T-helper 17 cell (primary cell): ENCODE measurements at regions not wholly inside any gene's neighbourhood (a gene's known extent, or its start where the extent isn't known, plus 50 kb on each side); places are given as distances from the start of the nearest gene placed in this dataset.
"Not testable (repeated sequence)": the region's sequence is repeated elsewhere in the genome, so short reads cannot be mapped to it uniquely, and the experiment has no call there.

Experiments
- ATAC-seq: fragments of 150-1000 bp; cut with Tn5 transposase; 2 replicates; pipeline ENCODE4 v1.10.0; 2021; ENCODE audit warnings: mild to moderate bottlenecking, moderate library complexity
- DNase-seq, 3 donors: peaks; one replicate each; pipeline versions ENCODE4 v3.0.0 to v3.0.0-alpha.2; 2020 to 2021
- H3K9me3 ChIP-seq: one replicate; pipeline ENCODE4 v1.7.0; 2013; ENCODE audit warnings: low read length, mild to moderate bottlenecking; ENCODE audit not compliant: control insufficient read depth, poor library complexity, severe bottlenecking
- H3K27ac Mint-ChIP-seq: one replicate; pipeline ENCODE4 v1.8.0; 2022; ENCODE audit warnings: mild to moderate bottlenecking, moderate library complexity, mixed read lengths
- H3K27me3 Mint-ChIP-seq: one replicate; pipeline ENCODE4 v1.8.0; 2022; ENCODE audit warnings: mixed read lengths
- H3K36me3 Mint-ChIP-seq: one replicate; pipeline ENCODE4 v1.8.0; 2022; ENCODE audit warnings: low read depth, mixed read lengths
- H3K4me1 Mint-ChIP-seq: one replicate; pipeline ENCODE4 v1.8.0; 2022; ENCODE audit warnings: mild to moderate bottlenecking, mixed read lengths
- H3K4me3 Mint-ChIP-seq: one replicate; pipeline ENCODE4 v1.8.0; 2022; ENCODE audit warnings: mild to moderate bottlenecking, moderate library complexity, mixed read lengths

GRCh38 chr4:13920111-13920875 is 292.8 kb upstream of the BOD1L1 start:
- Mint-ChIP-seq H3K27ac (no peak overlapping the region), H3K36me3 (peaks cover 3% of the 10 kb centered on the region), H3K4me3 (no peak overlapping the region), H3K4me1 (no peaks in the 10 kb centered on the region), H3K27me3 (no peaks in the 10 kb centered on the region)
- DNase-seq (no peak), ATAC-seq (no peak)
- no peaks in the 10 kb centered on the region for H3K9me3 ChIP-seq

- DNase-seq, result no peak
- H3K4me1 Mint-ChIP-seq, result no peaks in the 10 kb centered on the region
- peaks cover 3% of the 10 kb centered on the region for H3K36me3 Mint-ChIP-seq
- H3K27me3 Mint-ChIP-seq, result no peaks in the 10 kb centered on the region
- H3K9me3 ChIP-seq, result no peaks in the 10 kb centered on the region
- no peak for ATAC-seq
- H3K27ac Mint-ChIP-seq, result no peak overlapping the region
- no peak overlapping the region for H3K4me3 Mint-ChIP-seq
Measured at GRCh38 chr4:13920901-13921300, 293.4 kb upstream of the BOD1L1 start.

- H3K27ac Mint-ChIP-seq, result no peak overlapping the region
- DNase-seq, result no peak
- no peak overlapping the region for H3K4me3 Mint-ChIP-seq
- H3K4me1 Mint-ChIP-seq, result no peaks in the 10 kb centered on the region
- H3K27me3 Mint-ChIP-seq, result no peaks in the 10 kb centered on the region
- ATAC-seq, result no peak
- no peaks in the 10 kb centered on the region for H3K9me3 ChIP-seq
- H3K36me3 Mint-ChIP-seq, result peaks cover 3% of the 10 kb centered on the region
Measured at GRCh38 chr4:13921805-13922204, 294.3 kb upstream of the BOD1L1 start.

- no peaks in the 10 kb centered on the region for H3K4me1 Mint-ChIP-seq
- no peaks in the 10 kb centered on the region for H3K27me3 Mint-ChIP-seq
- H3K9me3 ChIP-seq, result no peaks in the 10 kb centered on the region
- H3K27ac Mint-ChIP-seq, result no peak overlapping the region
- DNase-seq (no peak), ATAC-seq (no peak)
- peaks cover 3% of the 10 kb centered on the region for H3K36me3 Mint-ChIP-seq
- H3K4me3 Mint-ChIP-seq, result no peak overlapping the region
Measured at GRCh38 chr4:13922459-13922858, 294.9 kb upstream of the BOD1L1 start.

- no peaks in the 10 kb centered on the region for H3K9me3 ChIP-seq
- ATAC-seq (no peak), DNase-seq (no peak)
- Mint-ChIP-seq H3K27me3 (no peaks in the 10 kb centered on the region), H3K4me1 (no peaks in the 10 kb centered on the region), H3K36me3 (peaks cover 3% of the 10 kb centered on the region), H3K27ac (no peak overlapping the region), H3K4me3 (no peak overlapping the region)
Measured at GRCh38 chr4:13922873-13923645, 295.5 kb upstream of the BOD1L1 start.

GRCh38 chr4:13924900-13925299 is 297.4 kb upstream of the BOD1L1 start:
- ATAC-seq, H3K27me3 Mint-ChIP-seq, H3K4me3 Mint-ChIP-seq, H3K36me3 Mint-ChIP-seq, H3K9me3 ChIP-seq, DNase-seq, H3K4me1 Mint-ChIP-seq, H3K27ac Mint-ChIP-seq: not testable (repeated sequence)

- Mint-ChIP-seq H3K27ac (no peak overlapping the region), H3K27me3 (no peaks in the 10 kb centered on the region), H3K4me1 (no peaks in the 10 kb centered on the region), H3K4me3 (no peak overlapping the region), H3K36me3 (peaks cover 3% of the 10 kb centered on the region)
- ATAC-seq (no peak), DNase-seq (no peak)
- no peaks in the 10 kb centered on the region for H3K9me3 ChIP-seq
Measured at GRCh38 chr4:13928214-13928613, 300.7 kb upstream of the BOD1L1 start.

GRCh38 chr4:13930155-13930554 is 302.6 kb upstream of the BOD1L1 start:
- H3K9me3 ChIP-seq, result no peaks in the 10 kb centered on the region
- H3K4me1 Mint-ChIP-seq, result no peaks in the 10 kb centered on the region
- no peaks in the 10 kb centered on the region for H3K27me3 Mint-ChIP-seq
- no peak overlapping the region for H3K27ac Mint-ChIP-seq
- no peak overlapping the region for H3K4me3 Mint-ChIP-seq
- ATAC-seq (no peak), DNase-seq (no peak)
- no peaks in the 10 kb centered on the region for H3K36me3 Mint-ChIP-seq

- Mint-ChIP-seq H3K27ac (no peak overlapping the region), H3K27me3 (no peaks in the 10 kb centered on the region), H3K36me3 (no peaks in the 10 kb centered on the region), H3K4me1 (no peaks in the 10 kb centered on the region), H3K4me3 (no peak overlapping the region)
- ATAC-seq (no peak), DNase-seq (no peak)
- no peaks in the 10 kb centered on the region for H3K9me3 ChIP-seq
Measured at GRCh38 chr4:13933191-13933590, 305.7 kb upstream of the BOD1L1 start.

GRCh38 chr4:13938299-13938698 is 310.8 kb upstream of the BOD1L1 start:
- no peaks in the 10 kb centered on the region for H3K9me3 ChIP-seq
- no peaks in the 10 kb centered on the region for H3K4me1 Mint-ChIP-seq
- H3K36me3 Mint-ChIP-seq, result no peaks in the 10 kb centered on the region
- no peak for DNase-seq
- H3K27me3 Mint-ChIP-seq, result no peaks in the 10 kb centered on the region
- ATAC-seq, result no peak
- H3K4me3 Mint-ChIP-seq, result no peak overlapping the region
- H3K27ac Mint-ChIP-seq, result no peak overlapping the region

- no peak overlapping the region for H3K4me3 Mint-ChIP-seq
- H3K4me1 Mint-ChIP-seq, result no peaks in the 10 kb centered on the region
- ATAC-seq, result no peak
- no peaks in the 10 kb centered on the region for H3K9me3 ChIP-seq
- H3K36me3 Mint-ChIP-seq, result no peaks in the 10 kb centered on the region
- DNase-seq, result no peak
- H3K27me3 Mint-ChIP-seq, result no peaks in the 10 kb centered on the region
- no peak overlapping the region for H3K27ac Mint-ChIP-seq
Measured at GRCh38 chr4:13940921-13941320, 313.4 kb upstream of the BOD1L1 start.

- Mint-ChIP-seq H3K36me3 (no peaks in the 10 kb centered on the region), H3K4me3 (no peak overlapping the region), H3K4me1 (no peaks in the 10 kb centered on the region), H3K27ac (no peak overlapping the region), H3K27me3 (no peaks in the 10 kb centered on the region)
- no peaks in the 10 kb centered on the region for H3K9me3 ChIP-seq
- ATAC-seq (no peak), DNase-seq (no peak)
Measured at GRCh38 chr4:13942977-13943376, 315.5 kb upstream of the BOD1L1 start.

GRCh38 chr4:13944095-13944511 is 316.6 kb upstream of the BOD1L1 start:
- H3K27me3 Mint-ChIP-seq, result no peaks in the 10 kb centered on the region
- ATAC-seq, result no peak
- no peak for DNase-seq
- no peaks in the 10 kb centered on the region for H3K9me3 ChIP-seq
- no peak overlapping the region for H3K4me3 Mint-ChIP-seq
- no peaks in the 10 kb centered on the region for H3K36me3 Mint-ChIP-seq
- H3K4me1 Mint-ChIP-seq, result no peaks in the 10 kb centered on the region
- no peak overlapping the region for H3K27ac Mint-ChIP-seq

- no peaks in the 10 kb centered on the region for H3K36me3 Mint-ChIP-seq
- ATAC-seq, result no peak
- H3K27me3 Mint-ChIP-seq, result no peaks in the 10 kb centered on the region
Measured at GRCh38 chr4:13947921-13948320, 320.4 kb upstream of the BOD1L1 start.

More at GRCh38 chr4:13947921-13948320, 320.4 kb upstream of the BOD1L1 start:
- DNase-seq, result no peak
- no peaks in the 10 kb centered on the region for H3K9me3 ChIP-seq
- H3K27ac Mint-ChIP-seq, result no peak overlapping the region
- H3K4me1 Mint-ChIP-seq, result no peaks in the 10 kb centered on the region
- no peak overlapping the region for H3K4me3 Mint-ChIP-seq
